Liver (tissue), 7 donors: ENCODE measurements at regions not wholly inside any gene's neighbourhood (a gene's known extent, or its start where the extent isn't known, plus 50 kb on each side); places are given as distances from the start of the nearest gene placed in this dataset.
"Not testable (repeated sequence)": the region's sequence is repeated elsewhere in the genome, so short reads cannot be mapped to it uniquely, and the experiment has no call there.

ENCODE experiments used
- DNase-seq: peaks from one replicate; pipeline ENCODE4 v3.0.0-alpha.2; 2017; ENCODE audit warnings: low spot score
- H3K27ac ChIP-seq, 2 donors: one replicate each; pipeline ENCODE4 v1.7.0; 2013; ENCODE audit warnings: inconsistent platforms in 2 of 2, low read length in 2 of 2, control low read depth in 1 of 2, low read depth in 1 of 2, mild to moderate bottlenecking in 1 of 2
- H3K27me3 ChIP-seq, 4 donors: one replicate each; pipeline versions ENCODE4 v1.6.1 to v1.7.0; 2013; ENCODE audit warnings: low read length in 3 of 4, inconsistent platforms in 1 of 4, mild to moderate bottlenecking in 1 of 4, moderate library complexity in 1 of 4; ENCODE audit not compliant: control insufficient read depth in 4 of 4, insufficient read depth in 4 of 4
- H3K36me3 ChIP-seq, 4 donors: one replicate each; pipeline versions ENCODE4 v1.6.1 to v1.7.0; 2013; ENCODE audit warnings: low read length in 3 of 4, mild to moderate bottlenecking in 3 of 4, low read depth in 1 of 4, moderate library complexity in 1 of 4; ENCODE audit not compliant: control insufficient read depth in 4 of 4, insufficient read depth in 3 of 4
- H3K4me1 ChIP-seq, 4 donors: one replicate each; pipeline versions ENCODE4 v1.6.1 to v1.7.0; 2013; ENCODE audit warnings: low read length in 3 of 4, mild to moderate bottlenecking in 3 of 4, moderate library complexity in 1 of 4; ENCODE audit not compliant: control insufficient read depth in 4 of 4, insufficient read depth in 4 of 4
- H3K4me3 ChIP-seq, 3 donors: one replicate each; pipeline versions ENCODE4 v1.6.1 to v1.7.0; 2013; ENCODE audit warnings: low read length in 3 of 3, control low read depth in 1 of 3, low read depth in 1 of 3, mild to moderate bottlenecking in 1 of 3
- H3K9ac ChIP-seq, 2 donors: one replicate each; pipeline ENCODE4 v1.7.0; 2013; ENCODE audit warnings: low read length in 2 of 2, mild to moderate bottlenecking in 2 of 2, moderate library complexity in 2 of 2, control low read depth in 1 of 2, low read depth in 1 of 2
- H3K9me3 ChIP-seq, 4 donors: one replicate each; pipeline versions ENCODE4 v1.6.1 to v1.7.0; 2013; ENCODE audit warnings: low read length in 3 of 4; ENCODE audit not compliant: control insufficient read depth in 4 of 4
- EGR1 ChIP-seq, 2 donors: IDR thresholded peaks; 2 replicates each; pipeline ENCODE4 v1.6.1; 2016 to 2018; ENCODE audit warnings: antibody characterized with exemption in 2 of 2, low read depth in 2 of 2
- FOXA1 ChIP-seq: IDR thresholded peaks from 2 replicates; pipeline ENCODE4 v1.6.1; 2016; ENCODE audit warnings: antibody characterized with exemption
- FOXA2 ChIP-seq: IDR thresholded peaks from 2 replicates; pipeline ENCODE4 v1.6.1; 2016; ENCODE audit warnings: antibody characterized with exemption
- HNF4G ChIP-seq: IDR thresholded peaks from 2 replicates; pipeline ENCODE4 v1.6.1; 2016; ENCODE audit warnings: antibody characterized with exemption
- RAD21 ChIP-seq, 2 donors: IDR thresholded peaks; 2 replicates each; pipeline ENCODE4 v1.6.1; 2016; ENCODE audit warnings: antibody characterized with exemption in 2 of 2, mild to moderate bottlenecking in 2 of 2
- YY1 ChIP-seq: IDR thresholded peaks from 2 replicates; pipeline ENCODE4 v1.6.1; 2016; ENCODE audit warnings: antibody characterized with exemption, mild to moderate bottlenecking
- WGBS: extraction: QIAGEN DNeasy Blood & Tissue Kit; methylation state at CpG from one replicate; pipeline ENCODE4 v1.1.7; 2013; 5-methylcytosine and 5-hydroxymethylcytosine counted together
- TF ChIP-seq, protein P1 (sequence below): IDR thresholded peaks from 2 replicates; pipeline ENCODE4 v1.6.1; 2016; ENCODE audit warnings: antibody characterized with exemption, mild to moderate bottlenecking
- TF ChIP-seq, protein P2 (sequence below): IDR thresholded peaks from 2 replicates; pipeline ENCODE4 v1.6.1; 2016; ENCODE audit warnings: antibody characterized with exemption
- TF ChIP-seq, protein P3 (sequence below): IDR thresholded peaks from 2 replicates; pipeline ENCODE4 v1.6.1; 2016; ENCODE audit warnings: antibody characterized with exemption
- TF ChIP-seq, protein P4 (sequence below): IDR thresholded peaks from 2 replicates; pipeline ENCODE4 v1.6.1; 2016; ENCODE audit warnings: antibody characterized with exemption
- donor health status: healthy.
- donor health status: healthy.
- donor health status: healthy.
- donor health status: healthy.

- Histone ChIP-seq H3K27me3 (no peaks in the 10 kb centered on the region), H3K36me3 (no peaks in the 10 kb centered on the region), H3K9me3 (no peaks in the 10 kb centered on the region), H3K4me3 (no peak overlapping the region), H3K27ac (no peak overlapping the region), H3K9ac (no peak overlapping the region), H3K4me1 (no peaks in the 10 kb centered on the region)
- 2% methylated on average over 4 of the region's 4 CpGs for WGBS
- DNase-seq = no peak
- TF ChIP-seq, protein P1, sequence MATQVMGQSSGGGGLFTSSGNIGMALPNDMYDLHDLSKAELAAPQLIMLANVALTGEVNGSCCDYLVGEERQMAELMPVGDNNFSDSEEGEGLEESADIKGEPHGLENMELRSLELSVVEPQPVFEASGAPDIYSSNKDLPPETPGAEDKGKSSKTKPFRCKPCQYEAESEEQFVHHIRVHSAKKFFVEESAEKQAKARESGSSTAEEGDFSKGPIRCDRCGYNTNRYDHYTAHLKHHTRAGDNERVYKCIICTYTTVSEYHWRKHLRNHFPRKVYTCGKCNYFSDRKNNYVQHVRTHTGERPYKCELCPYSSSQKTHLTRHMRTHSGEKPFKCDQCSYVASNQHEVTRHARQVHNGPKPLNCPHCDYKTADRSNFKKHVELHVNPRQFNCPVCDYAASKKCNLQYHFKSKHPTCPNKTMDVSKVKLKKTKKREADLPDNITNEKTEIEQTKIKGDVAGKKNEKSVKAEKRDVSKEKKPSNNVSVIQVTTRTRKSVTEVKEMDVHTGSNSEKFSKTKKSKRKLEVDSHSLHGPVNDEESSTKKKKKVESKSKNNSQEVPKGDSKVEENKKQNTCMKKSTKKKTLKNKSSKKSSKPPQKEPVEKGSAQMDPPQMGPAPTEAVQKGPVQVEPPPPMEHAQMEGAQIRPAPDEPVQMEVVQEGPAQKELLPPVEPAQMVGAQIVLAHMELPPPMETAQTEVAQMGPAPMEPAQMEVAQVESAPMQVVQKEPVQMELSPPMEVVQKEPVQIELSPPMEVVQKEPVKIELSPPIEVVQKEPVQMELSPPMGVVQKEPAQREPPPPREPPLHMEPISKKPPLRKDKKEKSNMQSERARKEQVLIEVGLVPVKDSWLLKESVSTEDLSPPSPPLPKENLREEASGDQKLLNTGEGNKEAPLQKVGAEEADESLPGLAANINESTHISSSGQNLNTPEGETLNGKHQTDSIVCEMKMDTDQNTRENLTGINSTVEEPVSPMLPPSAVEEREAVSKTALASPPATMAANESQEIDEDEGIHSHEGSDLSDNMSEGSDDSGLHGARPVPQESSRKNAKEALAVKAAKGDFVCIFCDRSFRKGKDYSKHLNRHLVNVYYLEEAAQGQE = no peak
- TF ChIP-seq HNF4G (no peak), FOXA1 (no peak)
These were observed 593.4 kb upstream of the GHITM start for GRCh38 chr10:83545901-83546391.

DNA sequence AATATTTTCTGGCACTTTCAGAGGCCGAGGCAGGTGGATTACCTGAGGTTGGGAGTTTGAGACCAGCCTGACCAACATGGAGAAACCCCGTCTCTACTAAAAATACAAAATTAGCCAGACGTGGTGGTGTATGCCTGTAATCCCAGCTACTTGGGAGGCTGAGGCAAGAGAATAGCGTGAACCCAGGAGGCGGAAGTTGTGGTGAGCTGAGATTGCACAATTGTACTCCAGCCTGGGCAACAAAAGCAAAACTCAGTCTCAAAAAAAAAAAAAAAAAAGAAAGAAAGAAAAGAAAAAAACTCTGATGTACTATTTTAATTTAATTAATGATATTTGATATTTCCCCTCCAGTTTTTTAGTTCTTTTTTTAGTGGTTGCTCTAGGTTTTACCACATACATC is 588.1 kb upstream of the GHITM start:
- not testable (repeated sequence) for H3K27me3 ChIP-seq, H3K9me3 ChIP-seq, H3K9ac ChIP-seq, H3K36me3 ChIP-seq, H3K4me3 ChIP-seq, H3K27ac ChIP-seq, H3K4me1 ChIP-seq, DNase-seq
- 89% methylated on average over 5 of the region's 5 CpGs for WGBS

DNA sequence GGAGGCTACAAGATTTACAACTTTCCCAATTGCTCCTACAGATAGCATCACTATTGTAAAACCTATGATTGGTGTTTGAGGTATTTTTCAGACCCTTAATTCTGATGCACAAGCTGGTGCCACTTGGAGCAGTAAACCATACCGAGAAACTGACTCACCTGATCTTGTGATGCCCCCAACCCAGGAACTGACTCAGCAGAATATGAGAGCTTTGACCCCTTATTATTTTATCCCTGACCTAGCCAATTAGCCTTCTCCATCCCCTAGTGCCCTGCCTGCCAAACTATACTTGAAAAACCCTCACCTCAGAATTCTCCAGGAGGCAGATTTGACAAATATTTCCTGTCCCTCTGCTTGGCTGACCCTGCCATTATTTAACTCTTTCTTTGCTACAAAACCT is 585.9 kb upstream of the GHITM start:
- Histone ChIP-seq H3K4me3 (no peak overlapping the region), H3K4me1 (no peaks in the 10 kb centered on the region), H3K36me3 (no peaks in the 10 kb centered on the region), H3K9ac (no peak overlapping the region), H3K9me3 (peaks cover 0 to 2% (median 0%) of the 10 kb centered on the region in 4 donors), H3K27ac (no peak overlapping the region), H3K27me3 (no peaks in the 10 kb centered on the region)
- TF ChIP-seq, protein P2, sequence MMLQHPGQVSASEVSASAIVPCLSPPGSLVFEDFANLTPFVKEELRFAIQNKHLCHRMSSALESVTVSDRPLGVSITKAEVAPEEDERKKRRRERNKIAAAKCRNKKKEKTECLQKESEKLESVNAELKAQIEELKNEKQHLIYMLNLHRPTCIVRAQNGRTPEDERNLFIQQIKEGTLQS = no peak
- TF ChIP-seq YY1 (no peak), FOXA2 (no peak), EGR1 (IDR thresholded peaks at IDR 0.05; ENCODE audit: low read depth in 2 of 2) (no peak), RAD21 (IDR thresholded peaks at IDR 0.05) (no peak)
- TF ChIP-seq, protein P3, sequence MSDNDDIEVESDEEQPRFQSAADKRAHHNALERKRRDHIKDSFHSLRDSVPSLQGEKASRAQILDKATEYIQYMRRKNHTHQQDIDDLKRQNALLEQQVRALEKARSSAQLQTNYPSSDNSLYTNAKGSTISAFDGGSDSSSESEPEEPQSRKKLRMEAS = no peak
- TF ChIP-seq, protein P4, sequence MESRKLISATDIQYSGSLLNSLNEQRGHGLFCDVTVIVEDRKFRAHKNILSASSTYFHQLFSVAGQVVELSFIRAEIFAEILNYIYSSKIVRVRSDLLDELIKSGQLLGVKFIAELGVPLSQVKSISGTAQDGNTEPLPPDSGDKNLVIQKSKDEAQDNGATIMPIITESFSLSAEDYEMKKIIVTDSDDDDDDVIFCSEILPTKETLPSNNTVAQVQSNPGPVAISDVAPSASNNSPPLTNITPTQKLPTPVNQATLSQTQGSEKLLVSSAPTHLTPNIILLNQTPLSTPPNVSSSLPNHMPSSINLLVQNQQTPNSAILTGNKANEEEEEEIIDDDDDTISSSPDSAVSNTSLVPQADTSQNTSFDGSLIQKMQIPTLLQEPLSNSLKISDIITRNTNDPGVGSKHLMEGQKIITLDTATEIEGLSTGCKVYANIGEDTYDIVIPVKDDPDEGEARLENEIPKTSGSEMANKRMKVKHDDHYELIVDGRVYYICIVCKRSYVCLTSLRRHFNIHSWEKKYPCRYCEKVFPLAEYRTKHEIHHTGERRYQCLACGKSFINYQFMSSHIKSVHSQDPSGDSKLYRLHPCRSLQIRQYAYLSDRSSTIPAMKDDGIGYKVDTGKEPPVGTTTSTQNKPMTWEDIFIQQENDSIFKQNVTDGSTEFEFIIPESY = no peak
- DNase-seq = no peak
- WGBS = 62% methylated on average over 1 of the region's 1 CpG
